Neural progenitor cell (in vitro differentiated cells): ENCODE measurements at regions not wholly inside any gene's neighbourhood (a gene's known extent, or its start where the extent isn't known, plus 50 kb on each side); places are given as distances from the start of the nearest gene placed in this dataset.

Source experiments
- DNase-seq: peaks from one replicate; pipeline ENCODE4 v3.0.0-alpha.2; 2016; ENCODE audit warnings: low spot score
- H2AFZ ChIP-seq: fragments of 200-600 bp; sonication (generic); replicated peaks from 2 replicates; pipeline ENCODE4 v1.6.1; 2016; ENCODE audit warnings: antibody characterized with exemption
- H3F3A ChIP-seq: fragments of 200-600 bp; sonication (generic); 2 replicates; pipeline ENCODE4 v1.6.1; 2016; ENCODE audit warnings: antibody characterized with exemption, low read depth
- H3K27ac ChIP-seq: fragments of 200-600 bp; sonication (generic); 2 replicates; pipeline ENCODE4 v1.5.1; 2016; ENCODE audit warnings: mild to moderate bottlenecking
- H3K27me3 ChIP-seq: fragments of 200-600 bp; sonication (generic); 2 replicates; pipeline ENCODE4 v1.6.1; 2016; ENCODE audit warnings: mild to moderate bottlenecking, moderate library complexity
- H3K36me3 ChIP-seq: fragments of 200-600 bp; sonication (generic); 2 replicates; pipeline ENCODE4 v1.5.1; 2016
- H3K4me1 ChIP-seq: fragments of 200-600 bp; sonication (generic); 2 replicates; pipeline ENCODE4 v1.6.1; 2016; ENCODE audit warnings: mixed run types
- H3K4me2 ChIP-seq: fragments of 200-600 bp; sonication (generic); 2 replicates; pipeline ENCODE4 v1.6.1; 2016
- H3K4me3 ChIP-seq: fragments of 200-600 bp; sonication (generic); 2 replicates; pipeline ENCODE4 v1.5.1; 2016
- H3K79me2 ChIP-seq: fragments of 200-600 bp; sonication (generic); 2 replicates; pipeline ENCODE4 v1.6.1; 2016; ENCODE audit warnings: low read depth
- H3K9ac ChIP-seq: fragments of 200-600 bp; sonication (generic); 2 replicates; pipeline ENCODE4 v1.6.1; 2016
- H3K9me3 ChIP-seq: fragments of 200-600 bp; sonication (generic); 2 replicates; pipeline ENCODE4 v1.5.1; 2016; ENCODE audit warnings: low read depth
- H4K20me1 ChIP-seq: fragments of 200-600 bp; sonication (generic); 2 replicates; pipeline ENCODE4 v1.6.1; 2016; ENCODE audit warnings: low read depth
- H3K27ac Mint-ChIP-seq: 3 replicates; pipeline ENCODE4 v1.8.0; 2021; ENCODE audit warnings: mixed read lengths
- H3K27me3 Mint-ChIP-seq: 2 replicates; pipeline ENCODE4 v1.8.0; 2022; ENCODE audit warnings: low read depth, mild to moderate bottlenecking, inconsistent platforms, moderate library complexity, mixed read lengths; ENCODE audit not compliant: insufficient read depth
- H3K36me3 Mint-ChIP-seq: 3 replicates; pipeline ENCODE4 v1.8.0; 2021; ENCODE audit warnings: mixed read lengths
- H3K4me1 Mint-ChIP-seq: 3 replicates; pipeline ENCODE4 v1.8.0; 2021; ENCODE audit warnings: mixed read lengths
- H3K4me3 Mint-ChIP-seq: 3 replicates; pipeline ENCODE4 v1.8.0; 2021; ENCODE audit warnings: mild to moderate bottlenecking, moderate library complexity, mixed read lengths
- H3K9me3 Mint-ChIP-seq: 3 replicates; pipeline ENCODE4 v1.8.0; 2020; ENCODE audit warnings: mixed read lengths
- CTCF ChIP-seq: fragments of 200-600 bp; sonication (generic); IDR thresholded peaks from 2 replicates; pipeline ENCODE4 v1.5.1; 2017; ENCODE audit warnings: antibody characterized with exemption, mild to moderate bottlenecking
- EZH2 ChIP-seq: fragments of 200-600 bp; sonication (generic); IDR thresholded peaks from 2 replicates; pipeline ENCODE4 v1.6.1; 2017; ENCODE audit warnings: antibody characterized with exemption, mild to moderate bottlenecking, moderate library complexity
- EZH2phosphoT487 ChIP-seq: fragments of 200-600 bp; sonication (generic); IDR thresholded peaks from 2 replicates; pipeline ENCODE4 v1.6.1; 2017; ENCODE audit warnings: antibody characterized with exemption

GRCh38 chr13:97109841-97110492 is 112.2 kb upstream of the MBNL2 start:
- no peak overlapping the region for H3K4me3 Mint-ChIP-seq
- Histone ChIP-seq H3K27ac (no peak overlapping the region), H3K79me2 (no peaks in the 10 kb centered on the region), H2AFZ (no peak overlapping the region), H3K27me3 (peaks cover 14% of the 10 kb centered on the region), H3K9me3 (no peaks in the 10 kb centered on the region), H3K9ac (no peak overlapping the region), H3K36me3 (no peaks in the 10 kb centered on the region), H3K4me3 (no peak overlapping the region), H3K4me1 (peaks cover 14% of the 10 kb centered on the region), H4K20me1 (no peaks in the 10 kb centered on the region), H3K4me2 (peak overlapping the region; percentile 56), H3F3A (peaks cover 5% of the 10 kb centered on the region)
- TF ChIP-seq EZH2 (no peak), CTCF (peak; percentile 96)
- no peaks in the 10 kb centered on the region for H3K9me3 Mint-ChIP-seq
- peaks cover 42% of the 10 kb centered on the region for H3K4me1 Mint-ChIP-seq
- H3K36me3 Mint-ChIP-seq: peaks cover 1% of the 10 kb centered on the region
- H3K27ac Mint-ChIP-seq: no peak overlapping the region
- peaks cover 28% of the 10 kb centered on the region for H3K27me3 Mint-ChIP-seq
- DNase-seq: peak; percentile 86

GRCh38 chr13:97110936-97111335 is 111.2 kb upstream of the MBNL2 start:
- Histone ChIP-seq H3K4me3 (no peak overlapping the region), H3K79me2 (no peaks in the 10 kb centered on the region), H3F3A (peaks cover 5% of the 10 kb centered on the region), H3K9me3 (no peaks in the 10 kb centered on the region), H3K4me2 (no peak overlapping the region), H3K27me3 (peaks cover 14% of the 10 kb centered on the region), H2AFZ (no peak overlapping the region), H3K27ac (no peak overlapping the region), H3K36me3 (no peaks in the 10 kb centered on the region), H4K20me1 (no peaks in the 10 kb centered on the region), H3K4me1 (peaks cover 21% of the 10 kb centered on the region), H3K9ac (no peak overlapping the region)
- no peaks in the 10 kb centered on the region for H3K9me3 Mint-ChIP-seq
- H3K4me3 Mint-ChIP-seq: no peak overlapping the region
- peaks cover 28% of the 10 kb centered on the region for H3K27me3 Mint-ChIP-seq
- H3K36me3 Mint-ChIP-seq: peaks cover 1% of the 10 kb centered on the region
- no peak for DNase-seq
- TF ChIP-seq EZH2phosphoT487 (no peak), EZH2 (no peak), CTCF (no peak)
- no peak overlapping the region for H3K27ac Mint-ChIP-seq
- H3K4me1 Mint-ChIP-seq: peaks cover 51% of the 10 kb centered on the region

GRCh38 chr13:97111756-97112155 is 110.4 kb upstream of the MBNL2 start:
- H4K20me1 ChIP-seq: no peaks in the 10 kb centered on the region
- H3K79me2 ChIP-seq: no peaks in the 10 kb centered on the region
- no peak overlapping the region for H3K4me3 ChIP-seq
- no peak overlapping the region for H3K4me3 Mint-ChIP-seq
- H3K9ac ChIP-seq: no peak overlapping the region
- no peak for DNase-seq
- H3K4me2 ChIP-seq: no peak overlapping the region
- H3K27me3 ChIP-seq: peaks cover 14% of the 10 kb centered on the region
- peaks cover 21% of the 10 kb centered on the region for H3K4me1 ChIP-seq
- no peak overlapping the region for H3K27ac ChIP-seq
- peaks cover 5% of the 10 kb centered on the region for H3F3A ChIP-seq
- H3K9me3 Mint-ChIP-seq: no peaks in the 10 kb centered on the region
- peaks cover 33% of the 10 kb centered on the region for H3K27me3 Mint-ChIP-seq
- TF ChIP-seq EZH2 (no peak), EZH2phosphoT487 (no peak), CTCF (no peak)
- H3K4me1 Mint-ChIP-seq: peaks cover 54% of the 10 kb centered on the region
- peaks cover 1% of the 10 kb centered on the region for H3K36me3 Mint-ChIP-seq
- H3K9me3 ChIP-seq: no peaks in the 10 kb centered on the region
- no peak overlapping the region for H3K27ac Mint-ChIP-seq
- H2AFZ ChIP-seq: no peak overlapping the region
- no peaks in the 10 kb centered on the region for H3K36me3 ChIP-seq
